ENCODE measurements at regions not wholly inside any gene's neighbourhood (a gene's known extent, or its start where the extent isn't known, plus 50 kb on each side); places are given as distances from the start of the nearest gene placed in this dataset.

DNA sequence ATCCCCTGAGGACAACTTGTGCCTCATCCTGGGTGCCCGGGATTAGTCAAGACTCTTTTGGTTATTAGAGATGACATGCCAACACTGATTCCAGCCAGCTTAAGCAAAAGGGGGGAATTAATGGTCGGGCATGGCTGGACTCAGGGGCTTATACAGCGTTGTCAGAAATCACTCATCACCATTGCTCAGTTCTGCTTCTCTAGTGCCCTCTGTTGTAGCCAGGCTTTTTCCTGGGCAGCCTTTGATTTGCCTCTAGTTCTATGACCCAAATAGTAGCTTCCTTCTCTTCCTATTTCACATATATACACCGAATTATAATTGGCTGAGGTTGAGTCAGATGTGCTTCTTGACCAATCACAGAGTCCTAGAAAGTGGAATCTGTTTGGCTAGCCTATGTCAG, 192.0 kb upstream of the HABP2 start:
- TF ChIP-seq, protein P1, sequence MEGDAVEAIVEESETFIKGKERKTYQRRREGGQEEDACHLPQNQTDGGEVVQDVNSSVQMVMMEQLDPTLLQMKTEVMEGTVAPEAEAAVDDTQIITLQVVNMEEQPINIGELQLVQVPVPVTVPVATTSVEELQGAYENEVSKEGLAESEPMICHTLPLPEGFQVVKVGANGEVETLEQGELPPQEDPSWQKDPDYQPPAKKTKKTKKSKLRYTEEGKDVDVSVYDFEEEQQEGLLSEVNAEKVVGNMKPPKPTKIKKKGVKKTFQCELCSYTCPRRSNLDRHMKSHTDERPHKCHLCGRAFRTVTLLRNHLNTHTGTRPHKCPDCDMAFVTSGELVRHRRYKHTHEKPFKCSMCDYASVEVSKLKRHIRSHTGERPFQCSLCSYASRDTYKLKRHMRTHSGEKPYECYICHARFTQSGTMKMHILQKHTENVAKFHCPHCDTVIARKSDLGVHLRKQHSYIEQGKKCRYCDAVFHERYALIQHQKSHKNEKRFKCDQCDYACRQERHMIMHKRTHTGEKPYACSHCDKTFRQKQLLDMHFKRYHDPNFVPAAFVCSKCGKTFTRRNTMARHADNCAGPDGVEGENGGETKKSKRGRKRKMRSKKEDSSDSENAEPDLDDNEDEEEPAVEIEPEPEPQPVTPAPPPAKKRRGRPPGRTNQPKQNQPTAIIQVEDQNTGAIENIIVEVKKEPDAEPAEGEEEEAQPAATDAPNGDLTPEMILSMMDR (conservative IDR thresholded peaks at IDR 0.05), result no peak
- no peak for TF ChIP-seq EZH2 (IDR thresholded peaks at IDR 0.05; ENCODE audit: low read depth)

Measured in PC-9 (cell line).